ENCODE measurements at regions not wholly inside any gene's neighbourhood (a gene's known extent, or its start where the extent isn't known, plus 50 kb on each side); places are given as distances from the start of the nearest gene placed in this dataset.

- no peak for TF ChIP-seq POLR2A (IDR thresholded peaks at IDR 0.05)
- no peak for TF ChIP-seq EP300 (IDR thresholded peaks at IDR 0.05)
- TF ChIP-seq CTCF (IDR thresholded peaks at IDR 0.05) = no peak
- Histone ChIP-seq H3K27me3 (no peaks in the 10 kb centered on the region), H3K4me1 (peaks cover 0 to 23% (median 0%) of the 10 kb centered on the region in 4 donors), H3K4me3 (no peak overlapping the region), H3K36me3 (no peaks in the 10 kb centered on the region), H3K9me3 (no peaks in the 10 kb centered on the region), H3K27ac (no peak overlapping the region)
- DNase-seq (ENCODE audit: low spot score in 2 of 2) = no peak
- 89 to 94% methylated on average over 2 of the region's 2 CpGs for WGBS, 2 donors
Measured at GRCh38 chr2:120809151-120809550, 73.5 kb downstream of the GLI2 start.

- TF ChIP-seq POLR2A (IDR thresholded peaks at IDR 0.05) = no peak
- no peak for TF ChIP-seq EP300 (IDR thresholded peaks at IDR 0.05)
- no peak for TF ChIP-seq CTCF (IDR thresholded peaks at IDR 0.05)
- Histone ChIP-seq H3K9me3 (no peaks in the 10 kb centered on the region), H3K36me3 (no peaks in the 10 kb centered on the region), H3K4me3 (no peak overlapping the region), H3K4me1 (peaks cover 0 to 16% (median 0%) of the 10 kb centered on the region in 4 donors), H3K27ac (no peak overlapping the region), H3K27me3 (no peaks in the 10 kb centered on the region)
- DNase-seq (ENCODE audit: low spot score in 2 of 2) = no peak
- WGBS, 2 donors = 54 to 62% methylated on average over 10 to 13 of the region's 13 CpGs
Measured at GRCh38 chr2:120809609-120810440, 74.2 kb downstream of the GLI2 start.

- H3K9me3 ChIP-seq = no peaks in the 10 kb centered on the region
- DNase-seq (ENCODE audit: low spot score in 2 of 2) = no peak
- H3K27me3 ChIP-seq = no peaks in the 10 kb centered on the region
- no peak for TF ChIP-seq EP300 (IDR thresholded peaks at IDR 0.05)
- no peak overlapping the region for H3K4me3 ChIP-seq
- peaks cover 0 to 9% (median 0%) of the 10 kb centered on the region in 4 donors for H3K4me1 ChIP-seq
- no peak overlapping the region for H3K27ac ChIP-seq
- WGBS, 2 donors = 87 to 91% methylated on average over 9 to 10 of the region's 10 CpGs
- no peaks in the 10 kb centered on the region for H3K36me3 ChIP-seq
Measured at GRCh38 chr2:120810639-120811038, 75.0 kb downstream of the GLI2 start.

- WGBS, 2 donors = 90 to 91% methylated on average over 8 to 9 of the region's 9 CpGs
- no peaks in the 10 kb centered on the region for H3K36me3 ChIP-seq
- H3K9me3 ChIP-seq = no peaks in the 10 kb centered on the region
- no peak overlapping the region for H3K4me3 ChIP-seq
- no peaks in the 10 kb centered on the region for H3K4me1 ChIP-seq
- H3K27ac ChIP-seq = no peak overlapping the region
- no peak for DNase-seq (ENCODE audit: low spot score in 2 of 2)
- TF ChIP-seq EP300 (IDR thresholded peaks at IDR 0.05) (no peak), CTCF (IDR thresholded peaks at IDR 0.05) (no peak), POLR2A (IDR thresholded peaks at IDR 0.05) (no peak)
- H3K27me3 ChIP-seq = no peaks in the 10 kb centered on the region
Measured at GRCh38 chr2:120812866-120813265, 77.2 kb downstream of the GLI2 start.

- WGBS, 2 donors = 88 to 93% methylated on average over 5 to 6 of the region's 6 CpGs
- no peak for TF ChIP-seq EP300 (IDR thresholded peaks at IDR 0.05)
- Histone ChIP-seq H3K4me3 (no peak overlapping the region), H3K27me3 (no peaks in the 10 kb centered on the region), H3K9me3 (no peaks in the 10 kb centered on the region), H3K36me3 (no peaks in the 10 kb centered on the region), H3K4me1 (peaks cover 0 to 5% (median 0%) of the 10 kb centered on the region in 4 donors), H3K27ac (no peak overlapping the region)
- no peak for DNase-seq (ENCODE audit: low spot score in 2 of 2)
Measured at GRCh38 chr2:120814352-120814751, 78.7 kb downstream of the GLI2 start.

- H3K9me3 ChIP-seq = no peaks in the 10 kb centered on the region
- no peaks in the 10 kb centered on the region for H3K27me3 ChIP-seq
- H3K36me3 ChIP-seq = no peaks in the 10 kb centered on the region
- TF ChIP-seq EP300 (IDR thresholded peaks at IDR 0.05) = no peak
- TF ChIP-seq POLR2A (IDR thresholded peaks at IDR 0.05) = no peak
- TF ChIP-seq CTCF (IDR thresholded peaks at IDR 0.05) = no peak
- no peak overlapping the region for H3K4me3 ChIP-seq
- peaks cover 0 to 11% (median 2%) of the 10 kb centered on the region in 4 donors for H3K4me1 ChIP-seq
- no peak overlapping the region for H3K27ac ChIP-seq
- WGBS, 2 donors = 79 to 87% methylated on average over 10 to 12 of the region's 12 CpGs
- no peak for DNase-seq (ENCODE audit: low spot score in 2 of 2)
Measured at GRCh38 chr2:120815292-120815691, 79.6 kb downstream of the GLI2 start.
